GM18498 (cell line): ENCODE measurements at regions not wholly inside any gene's neighbourhood (a gene's known extent, or its start where the extent isn't known, plus 50 kb on each side); places are given as distances from the start of the nearest gene placed in this dataset.

ENCODE experiments used
- ATAC-seq: cut with Tn5 transposase; IDR thresholded peaks from one replicate; pipeline ENCODE4 v1.9.1; 2021; ENCODE audit warnings: mild to moderate bottlenecking, moderate library complexity; ENCODE audit not compliant: unreplicated experiment

- ATAC-seq = no peak
Observed at GRCh38 chr13:106858903-106859532, 291.1 kb upstream of the ARGLU1 start.

GRCh38 chr13:106852436-106852835 is 284.5 kb upstream of the ARGLU1 start:
- ATAC-seq = no peak

GRCh38 chr13:106850973-106851650 is 283.2 kb upstream of the ARGLU1 start:
- no peak for ATAC-seq

GRCh38 chr13:106846571-106847448 is 278.9 kb upstream of the ARGLU1 start:
- ATAC-seq = no peak

GRCh38 chr13:106836186-106836802 is 268.4 kb upstream of the ARGLU1 start:
- no peak for ATAC-seq

GRCh38 chr13:106835477-106835876 is 267.5 kb upstream of the ARGLU1 start:
- no peak for ATAC-seq

GRCh38 chr13:106821979-106822378 is 254.0 kb upstream of the ARGLU1 start:
- no peak for ATAC-seq

- no peak for ATAC-seq
Observed at GRCh38 chr13:106819413-106820180, 251.7 kb upstream of the ARGLU1 start.

GRCh38 chr13:106818971-106819370 is 251.0 kb upstream of the ARGLU1 start:
- no peak for ATAC-seq

GRCh38 chr13:106815545-106815944 is 247.6 kb upstream of the ARGLU1 start:
- ATAC-seq = no peak

GRCh38 chr13:106814463-106814862 is 246.5 kb upstream of the ARGLU1 start:
- no peak for ATAC-seq

- ATAC-seq = no peak
Observed at GRCh38 chr13:106810069-106810468, 242.1 kb upstream of the ARGLU1 start.

- no peak for ATAC-seq
Observed at GRCh38 chr13:106804991-106805390, 237.1 kb upstream of the ARGLU1 start.

- no peak for ATAC-seq
Observed at GRCh38 chr13:106802917-106803316, 235.0 kb upstream of the ARGLU1 start.

GRCh38 chr13:106799781-106800335 is 231.9 kb upstream of the ARGLU1 start:
- no peak for ATAC-seq

- no peak for ATAC-seq
Observed at GRCh38 chr13:106797081-106797640, 229.2 kb upstream of the ARGLU1 start.

- ATAC-seq = peak; percentile 54
Observed at GRCh38 chr13:106796280-106797047, 228.5 kb upstream of the ARGLU1 start.

GRCh38 chr13:106795847-106796246 is 227.9 kb upstream of the ARGLU1 start:
- peak; percentile 21 for ATAC-seq

- ATAC-seq = no peak
Observed at GRCh38 chr13:106794117-106794516, 226.2 kb upstream of the ARGLU1 start.
